GM12873 (cell line): ENCODE measurements at regions not wholly inside any gene's neighbourhood (a gene's known extent, or its start where the extent isn't known, plus 50 kb on each side); places are given as distances from the start of the nearest gene placed in this dataset.

ENCODE experiments used
- TF ChIP-seq, protein P1 (sequence below): IDR thresholded peaks from 2 replicates; pipeline ENCODE4 v1.5.1; 2012; ENCODE audit warnings: low read depth, mild to moderate bottlenecking, moderate library complexity, low read length, control low read depth; ENCODE audit not compliant: insufficient read depth; ENCODE audit errors: missing control alignments

DNA sequence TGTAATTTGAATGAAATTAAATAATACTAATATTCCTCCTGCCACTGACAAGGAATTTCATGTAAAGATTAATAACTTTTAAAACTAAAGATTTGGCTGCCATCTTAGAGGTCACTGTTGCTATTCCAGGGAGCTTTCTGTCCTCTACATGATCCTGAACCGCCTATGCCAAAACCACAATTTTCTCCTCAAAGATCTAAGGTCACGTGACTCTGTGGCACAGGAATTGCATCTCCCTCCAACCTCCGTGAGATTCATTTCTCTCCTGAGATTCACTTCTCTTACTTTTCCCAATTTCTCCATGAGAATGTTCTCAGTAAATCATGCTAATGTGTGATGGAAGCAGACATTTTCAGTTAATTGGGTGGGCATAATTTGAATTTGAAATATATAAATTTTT is 379.6 kb upstream of the TSHZ2 start:
- TF ChIP-seq, protein P1, sequence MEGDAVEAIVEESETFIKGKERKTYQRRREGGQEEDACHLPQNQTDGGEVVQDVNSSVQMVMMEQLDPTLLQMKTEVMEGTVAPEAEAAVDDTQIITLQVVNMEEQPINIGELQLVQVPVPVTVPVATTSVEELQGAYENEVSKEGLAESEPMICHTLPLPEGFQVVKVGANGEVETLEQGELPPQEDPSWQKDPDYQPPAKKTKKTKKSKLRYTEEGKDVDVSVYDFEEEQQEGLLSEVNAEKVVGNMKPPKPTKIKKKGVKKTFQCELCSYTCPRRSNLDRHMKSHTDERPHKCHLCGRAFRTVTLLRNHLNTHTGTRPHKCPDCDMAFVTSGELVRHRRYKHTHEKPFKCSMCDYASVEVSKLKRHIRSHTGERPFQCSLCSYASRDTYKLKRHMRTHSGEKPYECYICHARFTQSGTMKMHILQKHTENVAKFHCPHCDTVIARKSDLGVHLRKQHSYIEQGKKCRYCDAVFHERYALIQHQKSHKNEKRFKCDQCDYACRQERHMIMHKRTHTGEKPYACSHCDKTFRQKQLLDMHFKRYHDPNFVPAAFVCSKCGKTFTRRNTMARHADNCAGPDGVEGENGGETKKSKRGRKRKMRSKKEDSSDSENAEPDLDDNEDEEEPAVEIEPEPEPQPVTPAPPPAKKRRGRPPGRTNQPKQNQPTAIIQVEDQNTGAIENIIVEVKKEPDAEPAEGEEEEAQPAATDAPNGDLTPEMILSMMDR = no peak

DNA sequence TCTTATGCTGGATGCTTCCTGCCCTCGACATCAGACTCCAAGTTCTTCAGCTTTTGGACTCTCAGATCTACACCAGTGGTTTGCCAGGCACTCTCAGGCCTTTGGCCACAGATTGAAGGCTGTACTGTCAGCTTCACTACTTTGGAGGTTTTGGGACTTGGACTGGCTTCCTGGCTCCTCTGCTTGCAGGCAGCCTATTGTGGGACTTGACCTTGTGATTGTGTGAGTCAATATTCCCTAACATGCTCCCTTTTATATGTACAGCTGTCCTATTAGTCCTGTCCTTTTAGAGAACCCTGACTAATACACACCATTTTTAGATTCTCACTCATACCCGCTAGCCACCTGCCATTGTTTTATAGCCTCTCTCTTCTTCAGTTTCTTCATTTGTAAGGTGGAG is 382.1 kb upstream of the TSHZ2 start:
- TF ChIP-seq, protein P1 = no peak

DNA sequence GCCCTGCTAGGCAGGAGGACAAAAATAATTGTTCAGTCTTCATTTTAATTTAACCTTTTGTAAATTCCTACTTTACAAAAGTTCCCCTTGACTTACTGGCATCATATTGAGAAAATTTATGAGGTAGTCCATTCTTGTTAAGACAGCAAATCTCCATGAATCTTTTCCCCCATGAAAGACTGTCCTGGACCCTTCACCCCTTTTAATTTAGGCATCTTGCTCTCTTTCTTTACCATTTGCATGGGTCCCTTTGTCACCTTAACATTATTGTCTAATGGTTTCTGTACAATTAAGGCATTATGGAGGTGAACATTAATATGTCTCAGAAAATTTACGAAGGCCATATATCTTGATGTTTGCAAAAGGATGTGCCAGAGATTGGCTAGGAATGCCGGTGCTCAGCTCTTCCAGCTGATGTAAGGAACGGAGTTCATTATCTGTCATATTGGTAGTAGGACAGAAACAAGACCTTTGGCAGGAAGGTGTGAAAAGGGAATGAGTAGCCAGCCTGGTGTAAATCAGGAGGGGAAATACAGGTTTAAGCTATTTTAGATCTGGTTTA is 382.8 kb upstream of the TSHZ2 start:
- TF ChIP-seq, protein P1 = no peak

DNA sequence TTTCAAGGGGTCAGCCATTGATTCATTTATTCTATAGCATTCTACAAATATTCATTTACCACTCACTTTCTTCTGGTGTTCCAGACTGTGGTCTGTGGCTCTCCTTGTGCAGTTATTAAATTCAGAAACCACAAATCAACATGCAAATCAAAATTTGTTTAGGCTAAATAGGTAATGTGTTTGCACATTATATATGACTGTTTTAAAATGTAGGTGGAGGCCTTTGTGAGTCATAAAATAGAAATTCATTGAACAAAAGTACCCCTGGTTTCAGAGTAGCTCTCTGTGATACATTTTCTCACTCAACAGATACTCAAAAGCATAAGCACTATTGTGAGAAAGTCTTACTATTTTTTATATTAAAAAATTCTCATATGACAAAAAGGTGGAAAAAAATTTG is 385.5 kb upstream of the TSHZ2 start:
- TF ChIP-seq, protein P1 = no peak

DNA sequence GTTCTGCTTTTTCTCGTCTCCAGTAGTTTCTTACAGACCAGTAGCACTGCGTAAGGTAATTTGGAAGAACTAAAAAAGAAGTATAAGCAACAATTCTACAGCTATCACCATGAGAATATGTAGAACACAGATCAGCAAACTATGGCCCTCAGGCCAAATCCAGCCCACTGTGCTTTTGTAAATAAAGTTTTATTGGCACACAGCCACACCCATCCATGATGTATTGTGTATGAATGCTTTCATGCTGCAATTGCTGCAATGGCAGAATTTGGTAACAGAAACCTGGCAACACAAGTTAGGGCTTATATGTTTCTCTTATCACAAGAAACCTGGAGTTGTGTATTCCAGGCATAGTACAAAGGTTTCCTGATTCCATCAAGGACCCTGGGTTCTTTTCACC is 386.8 kb upstream of the TSHZ2 start:
- TF ChIP-seq, protein P1 = no peak

DNA sequence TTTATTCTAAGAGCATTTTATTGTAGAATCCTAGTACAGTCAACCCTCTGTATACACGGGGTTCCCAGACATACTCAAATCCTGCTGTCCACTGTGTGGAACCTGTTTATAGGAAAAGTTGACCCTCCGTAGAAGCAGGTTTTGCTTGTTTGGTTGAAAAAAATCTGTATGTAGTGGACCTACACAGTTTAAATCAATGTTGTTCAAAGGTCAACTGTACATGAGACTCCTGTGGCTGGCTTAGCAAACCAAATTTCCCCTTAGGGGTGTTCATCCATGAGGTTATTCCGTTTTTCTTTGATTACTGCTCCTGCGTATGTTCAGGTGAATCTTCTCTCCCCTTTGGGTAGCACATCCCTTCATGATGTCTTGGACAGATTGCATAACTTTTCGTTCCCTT is 387.0 kb upstream of the ZFP64 start:
- TF ChIP-seq, protein P1 = no peak

DNA sequence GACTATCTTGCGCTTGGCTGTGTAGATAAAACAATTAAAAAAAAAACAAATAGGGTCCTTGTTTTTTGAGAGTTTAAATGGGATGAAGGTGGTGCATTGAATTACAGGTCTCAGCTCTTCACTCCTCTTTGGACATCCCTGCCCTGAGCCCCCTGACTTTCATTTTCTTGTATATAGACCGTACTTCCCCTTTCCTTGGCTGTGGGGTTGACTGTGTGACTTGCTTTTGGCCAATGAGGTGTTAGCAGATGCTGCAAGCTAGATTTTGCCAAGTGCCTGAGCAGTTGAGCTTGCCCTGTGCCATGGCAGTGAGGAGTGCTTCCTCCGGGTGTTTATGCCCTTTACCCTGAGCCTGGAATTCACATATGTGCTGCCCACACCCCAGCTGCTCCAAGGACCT is 386.1 kb upstream of the ZFP64 start:
- TF ChIP-seq, protein P1 = no peak
